Keratinocyte (primary cell): ENCODE measurements at regions not wholly inside any gene's neighbourhood (a gene's known extent, or its start where the extent isn't known, plus 50 kb on each side); places are given as distances from the start of the nearest gene placed in this dataset.

Source experiments
- DNase-seq: peaks from one replicate; pipeline ENCODE4 v3.0.0-alpha.2; 2011; ENCODE audit warnings: low read depth, missing footprints, low spot score
- FAIRE-seq: peaks from 2 replicates; lab custom pipeline; 2011; peaks lifted over from hg19 to GRCh38; lab: Jason Lieb, UNC
- H2AFZ ChIP-seq: 2 replicates; pipeline ENCODE4 v1.6.0; 2012; ENCODE audit warnings: low read length, control low read depth, inconsistent platforms; ENCODE audit not compliant: control insufficient read depth
- H3K27ac ChIP-seq: 2 replicates; pipeline ENCODE4 v1.5.1; 2011; ENCODE audit warnings: low read length; ENCODE audit not compliant: control insufficient read depth, insufficient read depth
- H3K27me3 ChIP-seq: 3 replicates; pipeline ENCODE4 v1.6.0; 2011; ENCODE audit warnings: low read length; ENCODE audit not compliant: control insufficient read depth, insufficient read depth; ENCODE audit errors: extremely low read depth
- H3K36me3 ChIP-seq, 2 experiments: 2 replicates in 1 of 2; 3 replicates in 1 of 2; pipeline ENCODE4 v1.5.1; 2011; ENCODE audit warnings: low read length in 2 of 2, mild to moderate bottlenecking in 1 of 2; ENCODE audit not compliant: control insufficient read depth in 2 of 2, insufficient read depth in 2 of 2; ENCODE audit errors: extremely low read depth in 1 of 2
- H3K4me1 ChIP-seq: 3 replicates; pipeline ENCODE4 v1.5.1; 2011; ENCODE audit warnings: low read length; ENCODE audit not compliant: control insufficient read depth, insufficient read depth; ENCODE audit errors: extremely low read depth
- H3K4me2 ChIP-seq: 3 replicates; pipeline ENCODE4 v1.6.0; 2011; ENCODE audit warnings: low read depth, low read length; ENCODE audit not compliant: control insufficient read depth, insufficient read depth; ENCODE audit errors: extremely low read depth
- H3K4me3 ChIP-seq, 3 experiments: fragments of 200-600 bp in 1 of 3; sonication (generic) in 1 of 3; 2 replicates in 2 of 3; 3 replicates in 1 of 3; pipeline ENCODE4 v1.5.1; 2011 to 2016; ENCODE audit warnings: low read length in 3 of 3, mild to moderate bottlenecking in 3 of 3, control low read depth in 2 of 3, inconsistent platforms in 1 of 3, low read depth in 1 of 3, mixed read lengths in 1 of 3, mixed run types in 1 of 3, moderate library complexity in 1 of 3; ENCODE audit not compliant: control insufficient read depth in 2 of 3, insufficient read depth in 2 of 3; ENCODE audit errors: extremely low read depth in 1 of 3
- H3K79me2 ChIP-seq: 2 replicates; pipeline ENCODE4 v1.6.0; 2012; ENCODE audit warnings: low read length; ENCODE audit not compliant: control insufficient read depth, insufficient read depth
- H3K9ac ChIP-seq: 3 replicates; pipeline ENCODE4 v1.6.0; 2011; ENCODE audit warnings: low read length; ENCODE audit not compliant: control insufficient read depth, insufficient read depth; ENCODE audit errors: extremely low read depth
- H3K9me1 ChIP-seq: 3 replicates; pipeline ENCODE4 v1.6.0; 2011; ENCODE audit warnings: low read length; ENCODE audit not compliant: control insufficient read depth, insufficient read depth; ENCODE audit errors: extremely low read depth
- H3K9me3 ChIP-seq: 2 replicates; pipeline ENCODE4 v1.5.1; 2012; ENCODE audit warnings: low read depth, low read length; ENCODE audit not compliant: control insufficient read depth
- H4K20me1 ChIP-seq: 3 replicates; pipeline ENCODE4 v1.6.0; 2011; ENCODE audit warnings: low read length; ENCODE audit not compliant: control insufficient read depth, insufficient read depth; ENCODE audit errors: extremely low read depth
- EZH2 ChIP-seq: IDR thresholded peaks from one replicate; pipeline ENCODE4 v1.6.1; 2012; ENCODE audit warnings: inconsistent platforms, mild to moderate bottlenecking, low read length, moderate library complexity
- dilution Hi-C: fragments of 300-500 bp; cut with MboI; formaldehyde crosslinking; loops from one replicate; pipeline ENCODE4 v1.7.0; 2020; ENCODE audit warnings: low sequenced_read_pairs; ENCODE audit not compliant: extremely low pct_ligation_motif_present
- TF ChIP-seq, protein P1 (sequence below), 3 experiments: IDR thresholded peaks in 1 of 3; conservative IDR thresholded peaks in 1 of 3; optimal IDR thresholded peaks in 1 of 3; 2 replicates in 2 of 3; 3 replicates in 1 of 3; pipeline versions ENCODE3 to v1.5.1; 2011; ENCODE audit warnings: low read length in 3 of 3, mild to moderate bottlenecking in 3 of 3, moderate library complexity in 2 of 3, control low read depth in 1 of 3, inconsistent platforms in 1 of 3; ENCODE audit not compliant: insufficient read depth in 2 of 3; ENCODE audit errors: extremely low read depth in 1 of 3

DNA sequence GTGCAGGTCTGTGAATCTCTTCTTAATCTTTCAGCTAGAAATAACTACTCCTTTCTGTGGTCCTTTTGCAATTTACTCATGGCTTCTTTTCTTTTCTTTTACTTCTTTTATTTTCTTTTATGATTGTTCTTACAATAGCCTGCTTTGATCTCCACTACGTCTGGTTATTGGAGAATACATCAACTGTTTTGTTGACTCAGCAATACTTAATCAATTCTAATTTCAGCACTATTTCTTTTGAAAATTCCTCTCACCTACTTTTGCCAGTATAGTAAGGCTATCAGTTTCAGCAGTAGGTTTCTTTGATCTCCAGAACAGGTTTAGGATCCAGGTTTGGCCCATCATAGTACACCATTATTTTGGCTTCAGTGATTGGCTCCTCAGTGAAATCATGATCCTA, 111.8 kb upstream of the DPP10 start:
- dilution Hi-C loops = no loop called here
- H3K9ac ChIP-seq = no peak overlapping the region
- no peak overlapping the region for H3K27ac ChIP-seq

GRCh38 chr2:114331934-114332333, 110.5 kb upstream of the DPP10 start:
- no peak for DNase-seq
- Histone ChIP-seq H4K20me1 (no peaks in the 10 kb centered on the region), H3K4me3 (no peak overlapping the region), H3K79me2 (no peaks in the 10 kb centered on the region), H3K4me2 (no peak overlapping the region), H3K9me1 (no peaks in the 10 kb centered on the region), H3K4me1 (no peaks in the 10 kb centered on the region), H3K9me3 (no peaks in the 10 kb centered on the region), H3K27ac (no peak overlapping the region), H2AFZ (no peak overlapping the region), H3K36me3 (no peaks in the 10 kb centered on the region), H3K9ac (no peak overlapping the region), H3K27me3 (no peaks in the 10 kb centered on the region)
- no peak for TF ChIP-seq EZH2
- TF ChIP-seq, protein P1, sequence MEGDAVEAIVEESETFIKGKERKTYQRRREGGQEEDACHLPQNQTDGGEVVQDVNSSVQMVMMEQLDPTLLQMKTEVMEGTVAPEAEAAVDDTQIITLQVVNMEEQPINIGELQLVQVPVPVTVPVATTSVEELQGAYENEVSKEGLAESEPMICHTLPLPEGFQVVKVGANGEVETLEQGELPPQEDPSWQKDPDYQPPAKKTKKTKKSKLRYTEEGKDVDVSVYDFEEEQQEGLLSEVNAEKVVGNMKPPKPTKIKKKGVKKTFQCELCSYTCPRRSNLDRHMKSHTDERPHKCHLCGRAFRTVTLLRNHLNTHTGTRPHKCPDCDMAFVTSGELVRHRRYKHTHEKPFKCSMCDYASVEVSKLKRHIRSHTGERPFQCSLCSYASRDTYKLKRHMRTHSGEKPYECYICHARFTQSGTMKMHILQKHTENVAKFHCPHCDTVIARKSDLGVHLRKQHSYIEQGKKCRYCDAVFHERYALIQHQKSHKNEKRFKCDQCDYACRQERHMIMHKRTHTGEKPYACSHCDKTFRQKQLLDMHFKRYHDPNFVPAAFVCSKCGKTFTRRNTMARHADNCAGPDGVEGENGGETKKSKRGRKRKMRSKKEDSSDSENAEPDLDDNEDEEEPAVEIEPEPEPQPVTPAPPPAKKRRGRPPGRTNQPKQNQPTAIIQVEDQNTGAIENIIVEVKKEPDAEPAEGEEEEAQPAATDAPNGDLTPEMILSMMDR (optimal IDR thresholded peaks at IDR 0.05 in 1 of 3, IDR thresholded peaks at IDR 0.05 in 1 of 3, conservative IDR thresholded peaks at IDR 0.05 in 1 of 3; ENCODE audit: extremely low read depth in 1 of 3, insufficient read depth in 2 of 3, low read length in 3 of 3) = no peak
- FAIRE-seq = no peak
- dilution Hi-C loops = no loop called here

More for the DNA sequence above, 111.8 kb upstream of the DPP10 start:
- H4K20me1 ChIP-seq = no peaks in the 10 kb centered on the region
- no peak overlapping the region for H2AFZ ChIP-seq
- H3K9me1 ChIP-seq = no peaks in the 10 kb centered on the region
- no peaks in the 10 kb centered on the region for H3K36me3 ChIP-seq
- DNase-seq (no peak), FAIRE-seq (no peak)
- no peak overlapping the region for H3K4me2 ChIP-seq
- H3K4me1 ChIP-seq = no peaks in the 10 kb centered on the region
- no peaks in the 10 kb centered on the region for H3K79me2 ChIP-seq
- no peak overlapping the region for H3K4me3 ChIP-seq
- H3K27me3 ChIP-seq = no peaks in the 10 kb centered on the region
- no peak for TF ChIP-seq EZH2
- TF ChIP-seq, protein P1 (optimal IDR thresholded peaks at IDR 0.05 in 1 of 3, IDR thresholded peaks at IDR 0.05 in 1 of 3, conservative IDR thresholded peaks at IDR 0.05 in 1 of 3; ENCODE audit: extremely low read depth in 1 of 3, insufficient read depth in 2 of 3, low read length in 3 of 3) = no peak
- H3K9me3 ChIP-seq = no peaks in the 10 kb centered on the region
